HG03066 (cell line): ENCODE measurements at regions not wholly inside any gene's neighbourhood (a gene's known extent, or its start where the extent isn't known, plus 50 kb on each side); places are given as distances from the start of the nearest gene placed in this dataset.

Experiments used
- ATAC-seq: cut with Tn5 transposase; IDR thresholded peaks from one replicate; pipeline ENCODE4 v1.9.1; 2021; ENCODE audit warnings: low read depth; ENCODE audit not compliant: unreplicated experiment

DNA sequence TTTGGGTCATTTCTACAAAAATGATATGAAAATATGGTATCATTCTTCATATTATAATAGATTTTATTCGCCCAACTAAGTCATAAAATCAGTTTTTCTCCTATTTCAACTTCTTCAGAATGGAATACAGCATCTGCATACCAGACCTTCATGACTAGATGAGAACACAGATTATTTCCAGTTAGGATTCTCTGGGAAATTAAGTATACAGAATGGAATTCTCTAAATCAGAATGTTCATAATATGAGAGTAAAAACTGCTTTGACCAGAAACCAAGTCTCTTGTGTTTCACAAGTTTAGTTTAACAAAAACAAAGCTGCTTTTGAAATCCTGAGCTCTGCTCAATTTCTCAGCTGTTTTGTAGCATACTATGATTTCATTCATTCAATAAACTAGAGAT is 160.3 kb upstream of the SEMA3A start:
- ATAC-seq: no peak

DNA sequence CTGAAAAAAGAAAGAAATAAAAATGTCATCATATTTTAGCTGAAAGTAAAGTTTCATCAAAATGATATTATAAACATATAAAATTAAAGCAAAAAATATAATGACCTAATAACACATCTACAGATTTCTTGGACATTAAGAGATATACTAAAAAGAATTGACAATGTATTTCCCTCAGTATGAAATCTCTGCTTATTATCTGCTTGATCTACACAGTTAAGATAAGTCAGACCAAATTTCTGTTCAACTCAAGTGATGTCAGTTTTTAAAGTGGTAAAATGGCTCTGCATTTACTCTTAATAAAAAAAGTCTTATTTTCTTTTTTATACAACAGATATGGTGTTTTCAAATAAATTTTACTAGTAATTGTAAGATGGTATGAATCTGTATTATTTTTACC is 159.4 kb upstream of the SEMA3A start:
- ATAC-seq: no peak

DNA sequence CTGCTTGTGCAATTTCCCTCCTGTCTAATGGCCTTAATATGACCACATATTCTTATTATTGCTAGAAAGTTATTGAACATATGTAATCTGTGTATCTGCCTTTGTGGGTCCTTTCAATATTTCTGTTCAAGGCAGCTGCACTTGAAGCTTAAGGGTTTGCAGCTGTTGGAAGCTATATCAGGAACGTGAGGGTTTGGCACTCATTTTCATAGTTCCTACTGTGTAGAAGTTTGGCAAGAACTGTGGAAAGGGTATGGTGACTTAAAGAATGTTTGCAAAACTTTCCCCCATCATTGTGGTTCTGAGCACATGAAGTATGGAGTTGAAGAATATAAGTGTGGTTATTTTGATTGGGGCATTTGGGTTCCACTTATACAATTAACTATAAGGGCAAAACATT is 144.7 kb upstream of the SEMA3A start:
- no peak for ATAC-seq

DNA sequence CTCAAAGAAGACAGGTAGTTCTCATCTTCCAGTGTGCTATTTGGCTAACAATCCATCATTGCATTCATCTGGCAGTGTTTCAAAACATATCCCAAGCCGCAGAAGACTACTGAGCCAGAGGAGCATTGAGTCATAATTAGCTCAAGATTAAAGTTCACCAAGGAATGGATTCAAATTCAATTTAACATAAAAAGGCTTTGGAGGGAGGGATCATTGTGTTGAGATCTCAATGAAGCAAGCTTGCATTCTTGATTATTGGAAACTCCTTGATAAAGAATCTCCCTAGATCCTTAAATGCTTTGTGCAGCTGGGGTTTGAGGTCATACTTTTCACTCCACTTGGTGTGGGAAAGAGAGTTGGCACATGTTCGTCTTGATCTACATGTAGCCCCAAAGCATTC is 142.8 kb upstream of the SEMA3A start:
- ATAC-seq: no peak

DNA sequence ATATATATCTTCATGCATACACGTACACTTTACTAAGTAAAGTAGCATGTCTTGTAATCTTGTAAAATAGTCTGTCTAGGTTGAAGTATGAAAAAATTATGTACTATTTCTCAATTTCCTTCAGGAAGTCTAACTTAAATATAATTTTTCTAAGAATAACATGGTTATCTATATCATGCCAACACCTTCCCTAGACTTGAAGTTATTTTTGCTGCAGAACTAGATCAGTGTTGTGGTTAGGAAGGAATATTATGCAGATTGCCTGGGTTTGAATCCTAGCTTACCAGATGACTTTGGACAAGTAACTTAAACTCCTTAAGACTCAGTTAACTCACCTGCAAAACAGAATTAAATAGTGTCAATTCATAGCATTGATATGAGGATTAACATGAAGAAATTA is 142.2 kb upstream of the SEMA3A start:
- ATAC-seq: peak; percentile 14

DNA sequence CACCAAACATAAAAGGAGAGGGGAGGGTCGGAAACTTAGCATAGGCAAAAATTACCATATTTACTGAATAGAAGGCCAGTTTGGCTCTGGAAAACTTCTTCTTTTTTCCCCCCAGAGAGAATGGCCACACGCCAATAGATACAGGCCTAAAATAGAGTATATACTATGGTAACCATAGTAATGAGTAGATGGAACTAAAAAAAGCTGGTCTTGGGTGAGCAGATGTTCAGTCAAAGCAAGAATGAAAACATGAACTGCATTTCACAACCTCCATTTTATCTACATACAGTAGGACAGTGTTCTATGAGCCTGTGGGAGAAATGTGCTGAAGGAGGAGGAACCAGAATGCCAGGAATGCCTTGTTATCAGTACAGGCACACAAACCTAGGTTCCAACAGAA is 141.7 kb upstream of the SEMA3A start:
- ATAC-seq: peak; percentile 91

GRCh38 chr7:84331616-84332015 is 137.0 kb upstream of the SEMA3A start:
- ATAC-seq: no peak

DNA sequence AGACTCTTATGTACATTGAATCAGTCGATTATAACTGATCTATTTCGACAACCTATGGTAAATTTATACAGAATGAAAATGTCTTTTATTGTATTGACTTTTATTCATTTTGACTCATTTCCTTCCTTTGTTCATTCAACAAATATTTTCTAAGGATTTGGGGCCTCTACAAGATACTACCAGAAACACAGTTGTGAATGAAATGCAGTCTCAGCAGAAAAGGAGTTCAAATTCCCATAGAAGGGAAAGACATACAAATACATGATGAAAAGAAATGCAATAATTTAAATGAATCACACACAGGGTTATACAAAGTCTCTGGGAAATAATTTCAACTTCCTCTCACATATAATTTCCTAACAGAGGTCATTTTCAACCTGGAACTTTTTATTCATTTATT is 134.0 kb upstream of the SEMA3A start:
- no peak for ATAC-seq

DNA sequence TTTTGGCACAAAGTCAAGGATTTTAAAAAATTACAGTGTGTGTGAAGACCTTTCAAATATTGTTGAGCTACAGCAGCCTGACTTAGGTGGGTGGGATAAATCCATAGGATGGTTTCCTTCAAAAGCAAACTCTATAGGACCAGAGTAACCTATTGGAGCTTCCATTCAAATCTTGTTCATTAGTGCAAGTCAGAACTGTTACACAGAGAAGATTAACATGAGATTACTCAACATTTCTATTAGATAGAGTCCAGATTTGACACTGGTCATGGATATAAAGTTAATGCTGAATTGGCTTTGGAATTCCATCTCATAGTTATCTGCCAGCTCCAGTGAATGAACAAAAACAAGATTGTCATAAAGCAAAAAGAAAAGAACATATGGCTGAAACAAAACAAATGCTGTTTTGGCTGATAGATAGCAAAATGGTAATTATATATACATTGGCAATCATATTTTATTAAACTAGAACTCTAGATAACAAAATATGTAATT is 129.6 kb upstream of the SEMA3A start:
- ATAC-seq: no peak

DNA sequence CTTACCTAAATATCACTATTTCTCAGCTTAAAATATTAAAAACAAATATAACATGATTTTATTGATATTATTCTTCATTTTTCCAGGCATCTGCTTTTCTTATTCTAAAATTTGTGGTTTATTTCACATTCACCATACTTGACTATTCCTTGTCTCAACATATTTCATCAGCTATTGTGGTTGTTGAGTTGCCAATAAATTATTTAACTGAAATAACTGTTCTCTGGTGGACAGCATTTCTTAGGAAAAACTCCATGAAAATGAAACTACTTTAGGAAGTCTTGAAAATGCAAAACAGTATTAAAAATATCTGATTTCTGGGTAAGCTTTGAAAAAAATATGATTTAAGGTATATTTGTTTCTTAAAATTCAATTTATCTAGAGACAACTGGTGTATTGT is 122.9 kb upstream of the SEMA3A start:
- no peak for ATAC-seq

GRCh38 chr7:84314263-84314662 is 119.7 kb upstream of the SEMA3A start:
- ATAC-seq: no peak

GRCh38 chr7:84304407-84304806 is 109.8 kb upstream of the SEMA3A start:
- no peak for ATAC-seq

DNA sequence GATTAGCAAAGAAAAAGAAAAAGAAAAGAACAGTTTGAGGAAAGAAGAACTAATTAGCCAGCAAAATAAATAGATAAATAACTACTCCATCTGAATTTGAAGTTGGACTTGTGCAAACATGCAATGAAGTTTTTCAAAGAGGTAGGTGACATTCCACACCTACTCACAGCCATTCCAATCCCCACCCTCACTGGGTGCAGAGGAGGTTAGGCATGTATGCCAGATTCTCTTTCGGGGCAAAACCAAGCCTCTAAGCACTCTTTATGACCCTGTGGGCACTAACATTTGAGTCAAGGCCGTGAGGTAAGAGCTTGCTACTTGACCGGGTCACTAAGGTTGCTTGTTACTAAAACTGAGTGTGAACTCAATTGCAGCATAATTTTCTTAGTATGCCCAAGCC is 108.4 kb upstream of the SEMA3A start:
- no peak for ATAC-seq

DNA sequence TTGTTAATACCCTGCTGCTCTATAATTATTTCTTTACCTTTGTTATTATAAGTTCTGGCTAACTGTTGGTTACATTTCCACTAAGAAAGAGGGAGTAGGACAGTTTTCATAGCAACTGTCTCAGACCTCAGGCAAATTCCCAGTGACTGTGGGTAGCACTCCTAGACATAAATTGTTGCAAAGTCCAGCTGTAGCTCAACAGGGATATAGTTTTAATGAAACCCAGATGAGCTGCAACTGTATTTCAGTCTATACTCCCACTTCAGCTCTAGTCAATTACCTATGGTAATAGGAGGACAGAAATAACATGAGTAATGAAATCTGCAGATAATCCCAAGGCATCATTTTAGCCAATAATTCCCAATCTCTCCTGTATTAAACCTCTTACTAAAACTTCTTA is 103.0 kb upstream of the SEMA3A start:
- no peak for ATAC-seq

DNA sequence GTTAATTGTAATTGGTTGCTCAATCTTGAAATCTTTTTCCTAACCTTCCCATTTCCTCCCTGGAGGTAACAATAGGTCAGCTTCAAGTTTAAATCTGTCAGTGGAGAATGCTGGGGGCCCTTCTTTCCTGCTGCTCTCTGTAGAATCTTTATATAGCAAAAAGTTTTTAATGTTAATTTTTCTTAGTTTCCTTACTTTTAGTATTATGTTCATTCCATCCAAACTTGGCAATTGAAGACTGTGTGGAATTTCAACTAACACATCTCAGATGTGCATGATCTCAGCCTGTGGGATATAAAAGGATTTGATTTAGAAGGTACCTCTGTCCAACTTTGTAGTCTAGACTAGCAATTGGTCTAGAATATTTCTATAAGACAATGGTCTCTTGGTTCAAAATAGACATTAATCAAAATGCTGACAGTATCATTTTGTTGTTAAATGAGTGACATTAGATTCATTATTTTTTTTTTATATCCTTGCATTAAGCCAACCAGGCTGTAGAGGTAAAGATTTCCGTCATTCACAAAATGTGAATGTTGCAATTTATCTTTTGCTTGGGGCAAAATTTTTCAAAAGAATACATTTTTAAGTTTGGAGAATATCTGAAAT is 100.4 kb upstream of the SEMA3A start:
- no peak for ATAC-seq

DNA sequence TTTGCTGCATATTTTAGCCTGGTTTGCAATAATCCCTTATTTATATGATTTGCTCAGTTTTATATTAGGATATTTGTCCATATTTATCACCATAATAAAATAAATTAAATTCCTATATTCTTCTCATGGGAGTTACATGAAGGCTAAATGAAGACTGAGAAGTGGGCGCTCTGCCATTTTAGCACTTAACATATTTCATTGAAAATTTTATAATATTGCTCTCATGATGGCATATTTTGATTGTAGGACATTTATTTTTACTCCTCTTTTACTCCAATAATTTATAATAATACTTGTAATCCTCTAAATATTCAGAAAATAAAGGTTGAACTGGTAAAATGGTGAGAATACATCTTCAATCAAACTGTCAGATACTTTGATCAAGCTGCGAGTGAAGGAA is 99.8 kb upstream of the SEMA3A start:
- ATAC-seq: no peak

DNA sequence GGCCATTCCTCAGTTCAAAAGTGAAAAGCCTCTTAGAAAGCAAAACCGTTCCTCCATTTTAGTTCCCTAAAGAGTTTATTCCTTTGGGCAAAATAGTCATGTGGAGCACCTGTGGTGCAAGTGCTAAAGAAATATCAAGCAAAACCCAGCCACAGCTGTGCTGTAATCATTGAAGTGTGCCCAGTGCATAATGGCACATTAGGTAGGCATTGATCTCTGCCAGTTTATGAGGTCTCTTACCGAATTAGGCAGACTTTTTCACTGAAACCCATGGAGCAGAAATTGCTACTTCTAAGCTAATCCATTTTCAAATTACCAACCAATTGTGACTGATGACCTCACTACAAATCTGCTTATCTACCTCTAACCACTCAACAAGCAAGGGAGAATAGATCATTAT is 97.2 kb upstream of the SEMA3A start:
- ATAC-seq: no peak

GRCh38 chr7:84283798-84284197 is 89.2 kb upstream of the SEMA3A start:
- no peak for ATAC-seq

- no peak for ATAC-seq
Measured at GRCh38 chr7:84281518-84281917, 86.9 kb upstream of the SEMA3A start.

- ATAC-seq: no peak
Measured at GRCh38 chr7:84277628-84278224, 83.1 kb upstream of the SEMA3A start.

GRCh38 chr7:84274029-84274638 is 79.5 kb upstream of the SEMA3A start:
- no peak for ATAC-seq

DNA sequence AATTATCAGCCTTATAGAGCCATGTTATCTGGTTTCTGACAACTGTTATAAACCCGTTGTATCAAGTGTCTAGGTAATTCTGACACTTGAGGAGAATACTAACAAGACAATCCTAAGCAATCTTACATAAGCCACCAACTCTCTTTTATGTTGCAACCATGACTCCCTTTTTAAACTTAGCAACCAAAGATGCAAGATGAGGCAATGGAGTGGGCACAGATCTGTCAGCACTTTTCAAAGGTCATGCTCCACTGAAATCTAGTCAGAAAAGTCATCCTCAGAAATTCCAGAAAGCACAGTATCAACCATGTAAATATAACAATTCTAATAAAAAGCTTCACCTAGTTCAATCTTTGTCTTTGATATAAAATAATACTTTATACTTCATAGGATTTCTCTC is 77.0 kb upstream of the SEMA3A start:
- ATAC-seq: no peak
